GM23248 (cell line): ENCODE measurements at regions not wholly inside any gene's neighbourhood (a gene's known extent, or its start where the extent isn't known, plus 50 kb on each side); places are given as distances from the start of the nearest gene placed in this dataset.

ENCODE experiments used
- DNase-seq: peaks from one replicate; pipeline ENCODE4 v3.0.0-alpha.2; 2015
- H2AFZ ChIP-seq: fragments of 200-600 bp; sonication (generic); 2 replicates; pipeline ENCODE4 v1.6.1; 2016; ENCODE audit warnings: antibody characterized with exemption
- H3F3A ChIP-seq: fragments of 200-600 bp; sonication (generic); 2 replicates; pipeline ENCODE4 v1.6.1; 2016; ENCODE audit warnings: mild to moderate bottlenecking, antibody characterized with exemption, mixed run types; ENCODE audit not compliant: insufficient read depth
- H3K27ac ChIP-seq: fragments of 200-600 bp; sonication (generic); 2 replicates; pipeline ENCODE4 v1.5.1; 2016; ENCODE audit warnings: mild to moderate bottlenecking
- H3K27me3 ChIP-seq: fragments of 200-600 bp; sonication (generic); replicated peaks from 2 replicates; pipeline ENCODE4 v1.6.1; 2016; ENCODE audit warnings: mild to moderate bottlenecking; ENCODE audit not compliant: insufficient read depth
- H3K36me3 ChIP-seq: fragments of 200-600 bp; sonication (generic); 2 replicates; pipeline ENCODE4 v1.6.1; 2016; ENCODE audit warnings: low read depth, mild to moderate bottlenecking
- H3K4me1 ChIP-seq: fragments of 200-600 bp; sonication (generic); 2 replicates; pipeline ENCODE4 v1.6.1; 2016; ENCODE audit warnings: mild to moderate bottlenecking; ENCODE audit not compliant: insufficient read depth
- H3K4me2 ChIP-seq: fragments of 200-600 bp; sonication (generic); one replicate; pipeline ENCODE4 v1.6.1; 2016; ENCODE audit warnings: mild to moderate bottlenecking; ENCODE audit not compliant: unreplicated experiment
- H3K4me3 ChIP-seq: fragments of 200-600 bp; sonication (generic); 2 replicates; pipeline ENCODE4 v1.5.1; 2016; ENCODE audit warnings: mild to moderate bottlenecking
- H3K79me2 ChIP-seq: fragments of 200-600 bp; sonication (generic); 2 replicates; pipeline ENCODE4 v1.6.1; 2016; ENCODE audit warnings: mild to moderate bottlenecking; ENCODE audit not compliant: insufficient read depth
- H3K9ac ChIP-seq: fragments of 200-600 bp; sonication (generic); 2 replicates; pipeline ENCODE4 v1.6.1; 2016; ENCODE audit warnings: mild to moderate bottlenecking
- H3K9me2 ChIP-seq: fragments of 200-600 bp; sonication (generic); 2 replicates; pipeline ENCODE4 v1.6.1; 2016; ENCODE audit warnings: mixed run types, mild to moderate bottlenecking, moderate library complexity; ENCODE audit not compliant: insufficient read depth
- H3K9me3 ChIP-seq: fragments of 200-600 bp; sonication (generic); one replicate; pipeline ENCODE4 v1.6.1; 2017; ENCODE audit warnings: low read depth
- H4K20me1 ChIP-seq: fragments of 200-600 bp; sonication (generic); 2 replicates; pipeline ENCODE4 v1.6.0; 2016; ENCODE audit not compliant: insufficient read depth
- EZH2 ChIP-seq: fragments of 200-600 bp; sonication (generic); IDR thresholded peaks from 2 replicates; pipeline ENCODE4 v1.6.1; 2018; ENCODE audit warnings: antibody characterized with exemption, mild to moderate bottlenecking; ENCODE audit not compliant: insufficient read depth, poor library complexity, severe bottlenecking
- EZH2phosphoT487 ChIP-seq: fragments of 200-600 bp; sonication (generic); IDR thresholded peaks from 2 replicates; pipeline ENCODE4 v1.6.1; 2018; ENCODE audit warnings: antibody characterized with exemption, moderate library complexity, mild to moderate bottlenecking, low read depth; ENCODE audit not compliant: insufficient read depth
- WGBS, 2 experiments: methylation state at CpG; one replicate each; pipeline ENCODE4 v1.1.6; 2015 to 2017; ENCODE audit warnings: low lambda C conversion rate in 2 of 2, low coverage in 1 of 2; ENCODE audit errors: missing lambda C conversion rate in 2 of 2; 5-methylcytosine and 5-hydroxymethylcytosine counted together
- in situ Hi-C: fragments of 300-500 bp; cut with MboI; formaldehyde crosslinking; loops from 2 replicates; pipeline ENCODE4 v1.15.0; 2020

GRCh38 chr15:101541501-101542292, 52.2 kb upstream of the PCSK6 start:
- no peak for TF ChIP-seq EZH2phosphoT487
- no peak for TF ChIP-seq EZH2
- no peaks in the 10 kb centered on the region for H4K20me1 ChIP-seq
- H3K9me3 ChIP-seq, result no peaks in the 10 kb centered on the region
- no peak overlapping the region for H3K9ac ChIP-seq
- no peak overlapping the region for H2AFZ ChIP-seq
- no peak overlapping the region for H3K27ac ChIP-seq
- no peaks in the 10 kb centered on the region for H3K9me2 ChIP-seq
- DNase-seq, result no peak
- H3K79me2 ChIP-seq, result no peaks in the 10 kb centered on the region
- no peaks in the 10 kb centered on the region for H3F3A ChIP-seq
- H3K27me3 ChIP-seq, result peaks cover 11% of the 10 kb centered on the region; the same call in 1 of the 2 replicates
- 80 to 83% methylated on average over 13 to 14 of the region's 14 CpGs for WGBS, 2 experiments
- H3K4me2 ChIP-seq, result no peak overlapping the region
- H3K4me3 ChIP-seq, result no peak overlapping the region
- in situ Hi-C loops, result no loop called here
- H3K4me1 ChIP-seq, result no peaks in the 10 kb centered on the region
- H3K36me3 ChIP-seq, result no peaks in the 10 kb centered on the region

GRCh38 chr15:101540480-101541239, 51.2 kb upstream of the PCSK6 start:
- Histone ChIP-seq H3K4me1 (no peaks in the 10 kb centered on the region), H2AFZ (no peak overlapping the region), H3K9me2 (no peaks in the 10 kb centered on the region), H3K27me3 (0 out of 2 replicates have a peak, but pooled peaks cover 6% of the 10 kb centered on the region), H3K27ac (no peak overlapping the region), H3K4me2 (no peak overlapping the region), H3K4me3 (no peak overlapping the region), H3K9me3 (no peaks in the 10 kb centered on the region), H4K20me1 (no peaks in the 10 kb centered on the region), H3K36me3 (no peaks in the 10 kb centered on the region), H3K9ac (no peak overlapping the region), H3F3A (no peaks in the 10 kb centered on the region), H3K79me2 (no peaks in the 10 kb centered on the region)
- no peak for TF ChIP-seq EZH2
- no peak for TF ChIP-seq EZH2phosphoT487
- DNase-seq, result no peak
- 35 to 46% methylated on average over 9 to 10 of the region's 10 CpGs for WGBS, 2 experiments
- in situ Hi-C loops, result no loop called here

- 67% methylated on average over 7 of the region's 7 CpGs for WGBS, 2 experiments
- H3K9ac ChIP-seq, result no peak overlapping the region
- in situ Hi-C loops, result no loop called here
- no peaks in the 10 kb centered on the region for H3K4me1 ChIP-seq
- no peaks in the 10 kb centered on the region for H4K20me1 ChIP-seq
- no peak for DNase-seq
- H3K27ac ChIP-seq, result no peak overlapping the region
- TF ChIP-seq EZH2phosphoT487 (no peak), EZH2 (no peak)
- no peak overlapping the region for H2AFZ ChIP-seq
- H3K9me2 ChIP-seq, result no peaks in the 10 kb centered on the region
- H3K4me2 ChIP-seq, result no peak overlapping the region
- H3K36me3 ChIP-seq, result no peaks in the 10 kb centered on the region
- H3K4me3 ChIP-seq, result no peak overlapping the region
- H3K27me3 ChIP-seq, result 0 out of 2 replicates have a peak, but pooled peaks cover 4% of the 10 kb centered on the region
- H3F3A ChIP-seq, result no peaks in the 10 kb centered on the region
- no peaks in the 10 kb centered on the region for H3K9me3 ChIP-seq
- H3K79me2 ChIP-seq, result no peaks in the 10 kb centered on the region
These were observed 50.4 kb upstream of the PCSK6 start for GRCh38 chr15:101539930-101540329.

- in situ Hi-C loops, result no loop called here
- Histone ChIP-seq H3F3A (no peaks in the 10 kb centered on the region), H3K9me2 (no peaks in the 10 kb centered on the region), H3K9me3 (no peaks in the 10 kb centered on the region), H3K27me3 (no peaks in the 10 kb centered on the region), H2AFZ (no peak overlapping the region), H3K9ac (no peak overlapping the region), H3K79me2 (no peaks in the 10 kb centered on the region), H4K20me1 (no peaks in the 10 kb centered on the region), H3K27ac (no peak overlapping the region), H3K36me3 (no peaks in the 10 kb centered on the region), H3K4me3 (no peak overlapping the region), H3K4me2 (no peak overlapping the region), H3K4me1 (no peaks in the 10 kb centered on the region)
- no peak for TF ChIP-seq EZH2
- TF ChIP-seq EZH2phosphoT487, result no peak
- WGBS, 2 experiments, result 72 to 78% methylated on average over 13 of the region's 13 CpGs
- DNase-seq, result no peak
These were observed 50.0 kb upstream of the PCSK6 start for GRCh38 chr15:101539492-101539891.
